Body of pancreas (tissue), 4 donors: ENCODE measurements at regions not wholly inside any gene's neighbourhood (a gene's known extent, or its start where the extent isn't known, plus 50 kb on each side); places are given as distances from the start of the nearest gene placed in this dataset.

Source experiments
- POLR2A ChIP-seq, 3 donors: fragments of 450-650 bp; IDR thresholded peaks; one replicate each; pipeline ENCODE4 v1.6.1; 2016; ENCODE audit warnings: antibody characterized with exemption in 3 of 3, mild to moderate bottlenecking in 2 of 3
- TF ChIP-seq, protein P1 (sequence below), 7 experiments: fragments of 450-650 bp in 4 of 7; fragments of 200-600 bp in 3 of 7; sonication (generic) in 3 of 7; IDR thresholded peaks; one replicate each; pipeline ENCODE4 v1.5.1; 2016 to 2019; ENCODE audit warnings: antibody characterized with exemption in 7 of 7

DNA sequence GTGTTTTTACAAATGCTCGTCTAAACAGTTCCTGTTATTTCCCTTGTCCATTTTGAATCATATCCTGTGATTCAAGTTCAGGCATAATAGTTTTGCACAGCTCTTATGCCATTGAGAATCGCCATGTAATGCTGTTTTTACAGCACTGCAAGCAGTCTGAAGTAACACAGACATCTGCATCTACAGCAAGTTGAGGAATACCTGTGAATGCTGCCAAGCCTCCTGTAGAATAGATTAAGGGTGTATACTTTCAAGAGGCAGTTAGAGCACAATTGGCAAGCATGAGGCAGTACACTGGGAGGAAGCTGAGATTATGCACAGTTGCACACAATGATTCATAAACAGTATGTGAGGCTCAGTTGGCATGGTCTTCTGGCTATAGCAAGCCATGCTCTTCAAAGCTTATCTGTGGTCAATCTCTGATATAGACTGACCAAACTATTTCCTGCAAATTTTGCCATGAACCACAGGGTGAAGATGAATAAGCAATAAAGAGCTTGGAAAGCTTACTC, 121.9 kb upstream of the AKR1E2 start:
- TF ChIP-seq, protein P1, sequence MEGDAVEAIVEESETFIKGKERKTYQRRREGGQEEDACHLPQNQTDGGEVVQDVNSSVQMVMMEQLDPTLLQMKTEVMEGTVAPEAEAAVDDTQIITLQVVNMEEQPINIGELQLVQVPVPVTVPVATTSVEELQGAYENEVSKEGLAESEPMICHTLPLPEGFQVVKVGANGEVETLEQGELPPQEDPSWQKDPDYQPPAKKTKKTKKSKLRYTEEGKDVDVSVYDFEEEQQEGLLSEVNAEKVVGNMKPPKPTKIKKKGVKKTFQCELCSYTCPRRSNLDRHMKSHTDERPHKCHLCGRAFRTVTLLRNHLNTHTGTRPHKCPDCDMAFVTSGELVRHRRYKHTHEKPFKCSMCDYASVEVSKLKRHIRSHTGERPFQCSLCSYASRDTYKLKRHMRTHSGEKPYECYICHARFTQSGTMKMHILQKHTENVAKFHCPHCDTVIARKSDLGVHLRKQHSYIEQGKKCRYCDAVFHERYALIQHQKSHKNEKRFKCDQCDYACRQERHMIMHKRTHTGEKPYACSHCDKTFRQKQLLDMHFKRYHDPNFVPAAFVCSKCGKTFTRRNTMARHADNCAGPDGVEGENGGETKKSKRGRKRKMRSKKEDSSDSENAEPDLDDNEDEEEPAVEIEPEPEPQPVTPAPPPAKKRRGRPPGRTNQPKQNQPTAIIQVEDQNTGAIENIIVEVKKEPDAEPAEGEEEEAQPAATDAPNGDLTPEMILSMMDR (IDR thresholded peaks at IDR 0.05), result no peak
- no peak for TF ChIP-seq POLR2A (IDR thresholded peaks at IDR 0.05)
